PC-3 (cell line): ENCODE measurements at regions not wholly inside any gene's neighbourhood (a gene's known extent, or its start where the extent isn't known, plus 50 kb on each side); places are given as distances from the start of the nearest gene placed in this dataset.

Experiments
- CTCF ChIP-seq: fragments of 300-600 bp; sonication (generic); conservative IDR thresholded peaks from 2 replicates; pipeline ENCODE4 v1.5.1; 2017; ENCODE audit warnings: antibody characterized with exemption, low read depth, mild to moderate bottlenecking, low read length
- EZH2phosphoT487 ChIP-seq: fragments of 300-600 bp; sonication (generic); IDR thresholded peaks from 2 replicates; pipeline ENCODE4 v1.6.1; 2018; ENCODE audit warnings: mild to moderate bottlenecking, antibody characterized with exemption, low read length, borderline replicate concordance

DNA sequence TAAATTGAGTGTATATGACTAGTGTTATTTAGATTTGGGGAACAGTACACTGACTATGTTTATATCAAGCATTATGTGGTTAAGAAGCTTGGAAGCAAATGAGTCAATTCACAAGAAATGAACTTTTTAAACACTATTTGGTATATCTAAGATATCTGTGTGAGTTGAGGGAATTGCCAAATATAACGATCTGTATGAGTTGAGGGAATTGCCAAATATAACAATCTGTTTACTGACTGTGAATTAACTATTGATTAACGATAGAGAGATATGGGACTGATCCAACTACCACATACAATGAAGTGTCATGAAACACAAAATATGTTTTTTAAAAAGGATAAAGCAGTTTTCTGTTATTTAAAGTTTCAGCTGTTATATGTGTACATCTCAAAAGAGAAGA is 301.4 kb downstream of the TENT4A start:
- no peak for TF ChIP-seq CTCF
- TF ChIP-seq EZH2phosphoT487 = no peak
